K562 (cell line): ENCODE measurements at regions not wholly inside any gene's neighbourhood (a gene's known extent, or its start where the extent isn't known, plus 50 kb on each side); places are given as distances from the start of the nearest gene placed in this dataset.

Experiments
- ATAC-seq: fragments of 200-7000 bp; cut with Tn5 transposase; 3 replicates; pipeline ENCODE4 v1.9.1; 2020; ENCODE audit warnings: moderate library complexity
- BruUV-seq: library from RNA; stranded (reverse); fragments of 400-500 nt; replicated peaks from 2 replicates; lab custom pipeline; 2021; lab: Mats Ljungman, UMichigan
- CTCF ChIA-PET: fragments of 300-600 bp; formaldehyde crosslinking; extraction: SDS; loops from one replicate; lab custom pipeline; 2021; ENCODE audit warnings: low intra/inter-chr PET ratio; lab: Yijun Ruan, JAX
- POLR2A ChIA-PET: fragments of 300-600, 350-650 bp; sonication (Branson Sonifier 250); formaldehyde crosslinking; extraction: SDS; loops from one replicate; lab custom pipeline; 2021; ENCODE audit warnings: antibody characterized with exemption, inconsistent platforms; lab: Yijun Ruan, JAX
- DNase-seq, 4 experiments: peaks; one replicate each; pipeline versions ENCODE4 v3.0.0 to v3.0.0-alpha.2; 2011 to 2018; ENCODE audit warnings: low spot score in 3 of 4, mixed read lengths in 3 of 4; ENCODE audit errors: extremely low read depth in 1 of 4
- FAIRE-seq: peaks from 2 replicates; lab custom pipeline; 2011; peaks lifted over from hg19 to GRCh38; lab: Jason Lieb, UNC
- H2AFZ ChIP-seq: 2 replicates; pipeline ENCODE4 v1.6.0; 2011; ENCODE audit warnings: low read depth, low read length, control low read depth, inconsistent platforms
- H3K27ac ChIP-seq: fragments of 200-600 bp; 3 replicates; pipeline ENCODE4 v1.8.0; 2011; ENCODE audit warnings: low read depth, mild to moderate bottlenecking, control low read depth, inconsistent platforms, low read length, moderate library complexity, mixed read lengths; ENCODE audit errors: extremely low read depth
- H3K27me3 ChIP-seq, 2 experiments: fragments of 300-600 bp in 1 of 2; 2 replicates in 1 of 2; 3 replicates in 1 of 2; pipeline versions ENCODE4 v1.6.0 to v1.8.0; 2011; ENCODE audit warnings: inconsistent platforms in 2 of 2, low read length in 2 of 2, mild to moderate bottlenecking in 1 of 2, mixed read lengths in 1 of 2, moderate library complexity in 1 of 2; ENCODE audit not compliant: control insufficient read depth in 2 of 2, insufficient read depth in 2 of 2
- H3K36me3 ChIP-seq: fragments of 300-600 bp; 3 replicates; pipeline ENCODE4 v1.8.0; 2011; ENCODE audit warnings: mild to moderate bottlenecking, low read length, inconsistent platforms; ENCODE audit not compliant: control insufficient read depth, insufficient read depth
- H3K4me1 ChIP-seq, 2 experiments: fragments of 200-600 bp in 1 of 2; replicated peaks in 1 of 2; 2 replicates in 1 of 2; 3 replicates in 1 of 2; pipeline versions ENCODE4 v1.5.1 to v1.8.0; 2011; ENCODE audit warnings: inconsistent platforms in 2 of 2, low read length in 2 of 2, mild to moderate bottlenecking in 1 of 2, mixed read lengths in 1 of 2, moderate library complexity in 1 of 2; ENCODE audit not compliant: control insufficient read depth in 2 of 2, insufficient read depth in 2 of 2
- H3K4me2 ChIP-seq: 2 replicates; pipeline ENCODE4 v1.6.1; 2011; ENCODE audit warnings: low read length, control low read depth, inconsistent platforms, mixed read lengths; ENCODE audit not compliant: insufficient read depth
- H3K4me3 ChIP-seq: fragments of 200-600 bp; sonication (generic), shearing (Covaris generic); 2 replicates; pipeline ENCODE4 v1.5.1; 2016; ENCODE audit warnings: control low read depth, inconsistent platforms
- H3K79me2 ChIP-seq: fragments of 200-600 bp; 3 replicates; pipeline ENCODE4 v1.8.0; 2011; ENCODE audit warnings: low read length, inconsistent platforms; ENCODE audit not compliant: control insufficient read depth, insufficient read depth
- H3K9ac ChIP-seq, 2 experiments: 2 replicates each; pipeline versions ENCODE4 v1.6.0 to v1.6.1; 2011; ENCODE audit warnings: low read depth in 2 of 2, low read length in 2 of 2, control low read depth in 1 of 2, inconsistent platforms in 1 of 2, mild to moderate bottlenecking in 1 of 2, mixed read lengths in 1 of 2; ENCODE audit not compliant: insufficient read depth in 1 of 2
- H3K9me1 ChIP-seq: one replicate; pipeline ENCODE4 v1.6.0; 2011; ENCODE audit warnings: inconsistent platforms, mild to moderate bottlenecking, low read length, moderate library complexity; ENCODE audit not compliant: control insufficient read depth, insufficient read depth
- H3K9me3 ChIP-seq: replicated peaks from 2 replicates; pipeline ENCODE4 v1.5.1; 2011; ENCODE audit warnings: low read depth, low read length, inconsistent platforms; ENCODE audit not compliant: control insufficient read depth, insufficient read depth
- H4K20me1 ChIP-seq: replicated peaks from 2 replicates; pipeline ENCODE4 v1.6.1; 2011; ENCODE audit warnings: low read length, inconsistent platforms, mixed read lengths; ENCODE audit not compliant: control insufficient read depth, insufficient read depth
- NCOA4 ChIP-seq: fragments of 450-650 bp; IDR thresholded peaks from 2 replicates; pipeline ENCODE4 v1.6.1; 2018; ENCODE audit warnings: mild to moderate bottlenecking; ENCODE audit not compliant: partially characterized antibody
- RAD21 ChIP-seq, 2 experiments: fragments of 250-450 bp in 1 of 2; fragments of 450-650 bp in 1 of 2; sonication (Bioruptor Pico) in 1 of 2; formaldehyde crosslinking in 1 of 2; IDR thresholded peaks in 1 of 2; conservative IDR thresholded peaks in 1 of 2; 2 replicates each; pipeline versions ENCODE4 v1.4.0 to v1.8.0; 2020 to 2022; ENCODE audit warnings: mild to moderate bottlenecking in 2 of 2, moderate library complexity in 1 of 2
- ZNF280A ChIP-seq: fragments of 450-650 bp; IDR thresholded peaks from 2 replicates; pipeline ENCODE4 v1.6.1; 2018; ENCODE audit warnings: mild to moderate bottlenecking, low read depth; ENCODE audit not compliant: partially characterized antibody
- WGBS: fragments of 100-300 bp; shearing (Covaris generic); methylation state at CpG from one replicate; pipeline ENCODE4 v1.1.6; 2016; ENCODE audit warnings: low coverage, mixed read lengths; ENCODE audit not compliant: insufficient coverage; ENCODE audit errors: missing lambda C conversion rate; 5-methylcytosine and 5-hydroxymethylcytosine counted together
- in situ Hi-C: fragments of 300-500 bp; cut with MboI; formaldehyde crosslinking; loops from 4 replicates; pipeline ENCODE4 v1.15.0; 2018; ENCODE audit warnings: inconsistent platforms, mixed read lengths
- intact Hi-C: fragments of 100-400 bp; cut with micrococcal nuclease; formaldehyde crosslinking; loops from 2 replicates; pipeline ENCODE4 v1.14.2; 2022

- TF ChIP-seq RAD21 (CRISPR knock-in tag; conservative IDR thresholded peaks at IDR 0.05 in 1 of 2, IDR thresholded peaks at IDR 0.05 in 1 of 2): no peak
Measured at GRCh38 chr1:72936151-72936740, 653.9 kb upstream of the NEGR1 start (continued).

- Histone ChIP-seq H3K79me2 (no peaks in the 10 kb centered on the region), H2AFZ (no peak overlapping the region), H3K9ac (no peak overlapping the region), H3K4me3 (no peak overlapping the region), H3K27me3 (no peaks in the 10 kb centered on the region), H3K27ac (no peak overlapping the region), H4K20me1 (no peaks in the 10 kb centered on the region), H3K4me2 (no peak overlapping the region), H3K9me3 (no peaks in the 10 kb centered on the region), H3K4me1 (no peaks in the 10 kb centered on the region), H3K9me1 (no peaks in the 10 kb centered on the region), H3K36me3 (no peaks in the 10 kb centered on the region)
- 0% methylated on average over 2 of the region's 2 CpGs for WGBS
- CTCF ChIA-PET: no interaction called here
- in situ Hi-C loops (no loop called here), intact Hi-C loops (no loop called here)
- ATAC-seq: no peak
- FAIRE-seq: no peak
- DNase-seq: no peak
- TF ChIP-seq ZNF280A (no peak), NCOA4 (no peak)
- no TSS peak for BruUV-seq
- POLR2A ChIA-PET: no interaction called here
Measured at GRCh38 chr1:72932025-72932424, 649.7 kb upstream of the NEGR1 start.
